WTC11 (cell line): ENCODE measurements at regions not wholly inside any gene's neighbourhood (a gene's known extent, or its start where the extent isn't known, plus 50 kb on each side); places are given as distances from the start of the nearest gene placed in this dataset.

Experiments
- ATAC-seq: fragments of 200-7000 bp; cut with Tn5 transposase; 2 replicates; pipeline ENCODE4 v1.10.0; 2021; ENCODE audit warnings: mild to moderate bottlenecking, moderate library complexity
- CTCF ChIA-PET: fragments of 300-600 bp; sonication (Branson Sonifier 250); formaldehyde crosslinking; loops from one replicate; lab custom pipeline; 2021; ENCODE audit warnings: antibody characterized with exemption; lab: Charles Lee
- POLR2A ChIA-PET: fragments of 350-600 bp; sonication (Branson Sonifier 250); formaldehyde crosslinking; loops from one replicate; lab custom pipeline; 2021; ENCODE audit warnings: antibody characterized with exemption; lab: Charles Lee
- DNase-seq: peaks from one replicate; pipeline ENCODE4 v3.0.0; 2021; ENCODE audit warnings: low spot score
- H3K27ac Mint-ChIP-seq: 2 replicates; pipeline ENCODE4 v1.8.0; 2021; ENCODE audit warnings: mixed read lengths
- H3K27me3 Mint-ChIP-seq: 2 replicates; pipeline ENCODE4 v1.8.0; 2021; ENCODE audit warnings: low read depth, mild to moderate bottlenecking, moderate library complexity, mixed read lengths
- H3K36me3 Mint-ChIP-seq: 2 replicates; pipeline ENCODE4 v1.8.0; 2021; ENCODE audit warnings: mixed read lengths
- H3K4me1 Mint-ChIP-seq: 2 replicates; pipeline ENCODE4 v1.8.0; 2022; ENCODE audit warnings: mixed read lengths
- H3K4me3 Mint-ChIP-seq: 2 replicates; pipeline ENCODE4 v1.8.0; 2021; ENCODE audit warnings: mild to moderate bottlenecking, moderate library complexity, mixed read lengths
- H3K9me3 Mint-ChIP-seq: 2 replicates; pipeline ENCODE4 v1.8.0; 2021; ENCODE audit warnings: mixed read lengths
- ELF4 ChIP-seq: sonication (generic); formaldehyde crosslinking; IDR thresholded peaks from 2 replicates; pipeline ENCODE4 v1.8.1; 2022; ENCODE audit warnings: low read depth, mild to moderate bottlenecking, moderate library complexity, missing genetic modification reagents
- FOXP1 ChIP-seq: sonication (generic); formaldehyde crosslinking; IDR thresholded peaks from 2 replicates; pipeline ENCODE4 v1.8.0; 2022; ENCODE audit warnings: missing genetic modification reagents, mild to moderate bottlenecking, moderate library complexity, borderline replicate concordance
- IRF2 ChIP-seq: sonication (generic); formaldehyde crosslinking; IDR thresholded peaks from 2 replicates; pipeline ENCODE4 v1.8.0; 2022; ENCODE audit warnings: low read depth, missing genetic modification reagents, borderline replicate concordance
- NR1H2 ChIP-seq: sonication (generic); formaldehyde crosslinking; IDR thresholded peaks from 2 replicates; pipeline ENCODE4 v1.9.0; 2021; ENCODE audit warnings: mild to moderate bottlenecking, moderate library complexity, missing genetic modification reagents
- OVOL2 ChIP-seq: fragments of 250-450 bp; sonication (Bioruptor Pico); IDR thresholded peaks from 2 replicates; pipeline ENCODE4 v1.9.0; 2021; ENCODE audit warnings: mild to moderate bottlenecking, borderline replicate concordance
- TEAD1 ChIP-seq: sonication (generic); formaldehyde crosslinking; IDR thresholded peaks from 2 replicates; pipeline ENCODE4 v1.8.0; 2022; ENCODE audit warnings: mild to moderate bottlenecking, missing genetic modification reagents
- TEAD4 ChIP-seq: sonication (generic); formaldehyde crosslinking; IDR thresholded peaks from 2 replicates; pipeline ENCODE4 v1.8.0; 2022; ENCODE audit warnings: mild to moderate bottlenecking, missing genetic modification reagents
- USF2 ChIP-seq: sonication (generic); formaldehyde crosslinking; IDR thresholded peaks from 2 replicates; pipeline ENCODE4 v1.8.1; 2023; ENCODE audit warnings: mild to moderate bottlenecking, missing genetic modification reagents, moderate library complexity
- ZNF138 ChIP-seq: sonication (generic); formaldehyde crosslinking; conservative IDR thresholded peaks from 2 replicates; pipeline ENCODE4 v1.8.1; 2022; ENCODE audit warnings: mild to moderate bottlenecking, moderate library complexity, missing genetic modification reagents
- ZNF317 ChIP-seq: sonication (generic); formaldehyde crosslinking; IDR thresholded peaks from 2 replicates; pipeline ENCODE4 v1.8.1; 2023; ENCODE audit warnings: low read depth, mild to moderate bottlenecking, moderate library complexity, missing genetic modification reagents, borderline replicate concordance
- ZNF416 ChIP-seq: fragments of 250-450 bp; sonication (Bioruptor Pico); IDR thresholded peaks from 2 replicates; pipeline ENCODE4 v1.9.0; 2021; ENCODE audit warnings: mild to moderate bottlenecking, inconsistent platforms
- ZNF671 ChIP-seq: fragments of 250-450 bp; sonication (Bioruptor Pico); IDR thresholded peaks from 2 replicates; pipeline ENCODE4 v1.8.0; 2021; ENCODE audit warnings: mild to moderate bottlenecking
- TF ChIP-seq, protein P1 (sequence below): fragments of 200-600 bp; IDR thresholded peaks from 2 replicates; pipeline ENCODE4 v1.8.0; 2022; ENCODE audit warnings: antibody characterized with exemption
- TF ChIP-seq, protein P2 (sequence below): sonication (generic); formaldehyde crosslinking; IDR thresholded peaks from 2 replicates; pipeline ENCODE4 v1.8.1; 2023; ENCODE audit warnings: mild to moderate bottlenecking, missing genetic modification reagents, borderline replicate concordance
- TF ChIP-seq, protein P3 (sequence below): sonication (generic); formaldehyde crosslinking; IDR thresholded peaks from 2 replicates; pipeline ENCODE4 v1.8.0; 2023; ENCODE audit warnings: mild to moderate bottlenecking, missing genetic modification reagents
- TF ChIP-seq, protein P4 (sequence below): fragments of 250-450 bp; sonication (Bioruptor Pico); IDR thresholded peaks from 2 replicates; pipeline ENCODE4 v1.9.0; 2021; ENCODE audit warnings: mild to moderate bottlenecking

GRCh38 chr2:133777574-133777960, 209.3 kb upstream of the NCKAP5 start (continued):
- TF ChIP-seq USF2 (no peak), ELF4 (CRISPR knock-in tag) (no peak)

- CTCF ChIA-PET: interaction anchor here (0.6 to 1.5 kb wide), 35 partner anchors 9 to 631 kb away, joined by 3 to 46 read pairs (median 4); partner anchors contain the start of gene NCKAP5
- no peak overlapping the region for H3K27ac Mint-ChIP-seq
- POLR2A ChIA-PET: interaction anchor here (0.6 kb wide), 1 partner anchor 502 kb away, joined by 3 read pairs; no protein-coding TSS in a partner anchor
Observed at GRCh38 chr2:133780099-133780996, 212.1 kb upstream of the NCKAP5 start.

GRCh38 chr2:133780997-133781513, 212.8 kb upstream of the NCKAP5 start:
- ChIA-PET CTCF (no interaction called here), POLR2A (no interaction called here)
- Mint-ChIP-seq H3K9me3 (peaks cover 16% of the 10 kb centered on the region), H3K4me3 (no peak overlapping the region), H3K4me1 (no peaks in the 10 kb centered on the region), H3K27ac (no peak overlapping the region), H3K27me3 (no peaks in the 10 kb centered on the region), H3K36me3 (no peaks in the 10 kb centered on the region)
- TF ChIP-seq NR1H2: no peak
- no peak for TF ChIP-seq OVOL2 (CRISPR knock-in tag)
- ATAC-seq (no peak), DNase-seq (no peak)

More at GRCh38 chr2:133780099-133780996, 212.1 kb upstream of the NCKAP5 start:
- Mint-ChIP-seq H3K9me3 (peaks cover 13% of the 10 kb centered on the region), H3K4me3 (no peak overlapping the region), H3K4me1 (no peaks in the 10 kb centered on the region), H3K36me3 (no peaks in the 10 kb centered on the region)
- ATAC-seq: peak; percentile 74
- TF ChIP-seq TEAD4 (peak; percentile 50; the same call in 1 of the 2 replicates), ZNF138 (CRISPR knock-in tag) (no peak), TEAD1 (CRISPR knock-in tag) (peak; percentile 81; the same call in 1 of the 2 replicates), ZNF671 (CRISPR knock-in tag) (no peak), ELF4 (CRISPR knock-in tag) (no peak)
- TF ChIP-seq, protein P1, sequence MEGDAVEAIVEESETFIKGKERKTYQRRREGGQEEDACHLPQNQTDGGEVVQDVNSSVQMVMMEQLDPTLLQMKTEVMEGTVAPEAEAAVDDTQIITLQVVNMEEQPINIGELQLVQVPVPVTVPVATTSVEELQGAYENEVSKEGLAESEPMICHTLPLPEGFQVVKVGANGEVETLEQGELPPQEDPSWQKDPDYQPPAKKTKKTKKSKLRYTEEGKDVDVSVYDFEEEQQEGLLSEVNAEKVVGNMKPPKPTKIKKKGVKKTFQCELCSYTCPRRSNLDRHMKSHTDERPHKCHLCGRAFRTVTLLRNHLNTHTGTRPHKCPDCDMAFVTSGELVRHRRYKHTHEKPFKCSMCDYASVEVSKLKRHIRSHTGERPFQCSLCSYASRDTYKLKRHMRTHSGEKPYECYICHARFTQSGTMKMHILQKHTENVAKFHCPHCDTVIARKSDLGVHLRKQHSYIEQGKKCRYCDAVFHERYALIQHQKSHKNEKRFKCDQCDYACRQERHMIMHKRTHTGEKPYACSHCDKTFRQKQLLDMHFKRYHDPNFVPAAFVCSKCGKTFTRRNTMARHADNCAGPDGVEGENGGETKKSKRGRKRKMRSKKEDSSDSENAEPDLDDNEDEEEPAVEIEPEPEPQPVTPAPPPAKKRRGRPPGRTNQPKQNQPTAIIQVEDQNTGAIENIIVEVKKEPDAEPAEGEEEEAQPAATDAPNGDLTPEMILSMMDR: peak; percentile 56
- TF ChIP-seq, all 79 proteins: peak for 3
- peak; percentile 64 for DNase-seq
- no peaks in the 10 kb centered on the region for H3K27me3 Mint-ChIP-seq

DNA sequence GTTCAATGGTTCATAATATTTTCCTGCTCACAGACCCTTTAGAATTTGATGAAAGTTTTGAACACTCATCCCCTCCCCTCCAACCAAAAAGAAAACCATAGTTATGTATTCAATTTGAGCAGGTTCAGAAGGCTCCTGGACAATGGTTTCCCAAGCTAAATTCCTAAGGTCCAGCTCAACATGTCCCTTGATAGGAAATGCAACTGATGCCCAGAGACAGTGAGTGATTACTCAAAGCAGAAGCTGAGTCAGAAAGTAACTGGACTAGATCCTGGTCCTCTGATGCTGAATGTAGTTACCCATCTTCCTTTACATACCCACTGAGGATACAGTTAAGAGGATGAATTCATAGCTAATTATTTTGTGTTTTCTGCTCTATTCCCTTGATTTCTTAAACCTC, 218.9 kb upstream of the NCKAP5 start:
- Mint-ChIP-seq H3K36me3 (no peaks in the 10 kb centered on the region), H3K4me1 (peaks cover 7% of the 10 kb centered on the region), H3K27ac (no peak overlapping the region), H3K27me3 (no peaks in the 10 kb centered on the region), H3K9me3 (peaks cover 33% of the 10 kb centered on the region), H3K4me3 (no peak overlapping the region)
- DNase-seq: no peak
- ATAC-seq: no peak
- CTCF ChIA-PET: no interaction called here
- POLR2A ChIA-PET: no interaction called here
- TF ChIP-seq, protein P2, sequence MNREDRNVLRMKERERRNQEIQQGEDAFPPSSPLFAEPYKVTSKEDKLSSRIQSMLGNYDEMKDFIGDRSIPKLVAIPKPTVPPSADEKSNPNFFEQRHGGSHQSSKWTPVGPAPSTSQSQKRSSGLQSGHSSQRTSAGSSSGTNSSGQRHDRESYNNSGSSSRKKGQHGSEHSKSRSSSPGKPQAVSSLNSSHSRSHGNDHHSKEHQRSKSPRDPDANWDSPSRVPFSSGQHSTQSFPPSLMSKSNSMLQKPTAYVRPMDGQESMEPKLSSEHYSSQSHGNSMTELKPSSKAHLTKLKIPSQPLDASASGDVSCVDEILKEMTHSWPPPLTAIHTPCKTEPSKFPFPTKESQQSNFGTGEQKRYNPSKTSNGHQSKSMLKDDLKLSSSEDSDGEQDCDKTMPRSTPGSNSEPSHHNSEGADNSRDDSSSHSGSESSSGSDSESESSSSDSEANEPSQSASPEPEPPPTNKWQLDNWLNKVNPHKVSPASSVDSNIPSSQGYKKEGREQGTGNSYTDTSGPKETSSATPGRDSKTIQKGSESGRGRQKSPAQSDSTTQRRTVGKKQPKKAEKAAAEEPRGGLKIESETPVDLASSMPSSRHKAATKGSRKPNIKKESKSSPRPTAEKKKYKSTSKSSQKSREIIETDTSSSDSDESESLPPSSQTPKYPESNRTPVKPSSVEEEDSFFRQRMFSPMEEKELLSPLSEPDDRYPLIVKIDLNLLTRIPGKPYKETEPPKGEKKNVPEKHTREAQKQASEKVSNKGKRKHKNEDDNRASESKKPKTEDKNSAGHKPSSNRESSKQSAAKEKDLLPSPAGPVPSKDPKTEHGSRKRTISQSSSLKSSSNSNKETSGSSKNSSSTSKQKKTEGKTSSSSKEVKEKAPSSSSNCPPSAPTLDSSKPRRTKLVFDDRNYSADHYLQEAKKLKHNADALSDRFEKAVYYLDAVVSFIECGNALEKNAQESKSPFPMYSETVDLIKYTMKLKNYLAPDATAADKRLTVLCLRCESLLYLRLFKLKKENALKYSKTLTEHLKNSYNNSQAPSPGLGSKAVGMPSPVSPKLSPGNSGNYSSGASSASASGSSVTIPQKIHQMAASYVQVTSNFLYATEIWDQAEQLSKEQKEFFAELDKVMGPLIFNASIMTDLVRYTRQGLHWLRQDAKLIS (CRISPR knock-in tag): no peak
- no peak for TF ChIP-seq ZNF416
- TF ChIP-seq, protein P3, sequence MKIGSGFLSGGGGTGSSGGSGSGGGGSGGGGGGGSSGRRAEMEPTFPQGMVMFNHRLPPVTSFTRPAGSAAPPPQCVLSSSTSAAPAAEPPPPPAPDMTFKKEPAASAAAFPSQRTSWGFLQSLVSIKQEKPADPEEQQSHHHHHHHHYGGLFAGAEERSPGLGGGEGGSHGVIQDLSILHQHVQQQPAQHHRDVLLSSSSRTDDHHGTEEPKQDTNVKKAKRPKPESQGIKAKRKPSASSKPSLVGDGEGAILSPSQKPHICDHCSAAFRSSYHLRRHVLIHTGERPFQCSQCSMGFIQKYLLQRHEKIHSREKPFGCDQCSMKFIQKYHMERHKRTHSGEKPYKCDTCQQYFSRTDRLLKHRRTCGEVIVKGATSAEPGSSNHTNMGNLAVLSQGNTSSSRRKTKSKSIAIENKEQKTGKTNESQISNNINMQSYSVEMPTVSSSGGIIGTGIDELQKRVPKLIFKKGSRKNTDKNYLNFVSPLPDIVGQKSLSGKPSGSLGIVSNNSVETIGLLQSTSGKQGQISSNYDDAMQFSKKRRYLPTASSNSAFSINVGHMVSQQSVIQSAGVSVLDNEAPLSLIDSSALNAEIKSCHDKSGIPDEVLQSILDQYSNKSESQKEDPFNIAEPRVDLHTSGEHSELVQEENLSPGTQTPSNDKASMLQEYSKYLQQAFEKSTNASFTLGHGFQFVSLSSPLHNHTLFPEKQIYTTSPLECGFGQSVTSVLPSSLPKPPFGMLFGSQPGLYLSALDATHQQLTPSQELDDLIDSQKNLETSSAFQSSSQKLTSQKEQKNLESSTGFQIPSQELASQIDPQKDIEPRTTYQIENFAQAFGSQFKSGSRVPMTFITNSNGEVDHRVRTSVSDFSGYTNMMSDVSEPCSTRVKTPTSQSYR (CRISPR knock-in tag): no peak
- TF ChIP-seq, protein P4, sequence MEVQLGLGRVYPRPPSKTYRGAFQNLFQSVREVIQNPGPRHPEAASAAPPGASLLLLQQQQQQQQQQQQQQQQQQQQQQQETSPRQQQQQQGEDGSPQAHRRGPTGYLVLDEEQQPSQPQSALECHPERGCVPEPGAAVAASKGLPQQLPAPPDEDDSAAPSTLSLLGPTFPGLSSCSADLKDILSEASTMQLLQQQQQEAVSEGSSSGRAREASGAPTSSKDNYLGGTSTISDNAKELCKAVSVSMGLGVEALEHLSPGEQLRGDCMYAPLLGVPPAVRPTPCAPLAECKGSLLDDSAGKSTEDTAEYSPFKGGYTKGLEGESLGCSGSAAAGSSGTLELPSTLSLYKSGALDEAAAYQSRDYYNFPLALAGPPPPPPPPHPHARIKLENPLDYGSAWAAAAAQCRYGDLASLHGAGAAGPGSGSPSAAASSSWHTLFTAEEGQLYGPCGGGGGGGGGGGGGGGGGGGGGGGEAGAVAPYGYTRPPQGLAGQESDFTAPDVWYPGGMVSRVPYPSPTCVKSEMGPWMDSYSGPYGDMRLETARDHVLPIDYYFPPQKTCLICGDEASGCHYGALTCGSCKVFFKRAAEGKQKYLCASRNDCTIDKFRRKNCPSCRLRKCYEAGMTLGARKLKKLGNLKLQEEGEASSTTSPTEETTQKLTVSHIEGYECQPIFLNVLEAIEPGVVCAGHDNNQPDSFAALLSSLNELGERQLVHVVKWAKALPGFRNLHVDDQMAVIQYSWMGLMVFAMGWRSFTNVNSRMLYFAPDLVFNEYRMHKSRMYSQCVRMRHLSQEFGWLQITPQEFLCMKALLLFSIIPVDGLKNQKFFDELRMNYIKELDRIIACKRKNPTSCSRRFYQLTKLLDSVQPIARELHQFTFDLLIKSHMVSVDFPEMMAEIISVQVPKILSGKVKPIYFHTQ (CRISPR knock-in tag): no peak
- no peak for TF ChIP-seq FOXP1 (CRISPR knock-in tag)
- no peak for TF ChIP-seq IRF2 (CRISPR knock-in tag)
- TF ChIP-seq ZNF317: no peak
